ENCODE measurements at regions not wholly inside any gene's neighbourhood (a gene's known extent, or its start where the extent isn't known, plus 50 kb on each side); places are given as distances from the start of the nearest gene placed in this dataset.

- no peak overlapping the region for H3K27ac ChIP-seq (ENCODE audit: low read length)
- intact Hi-C loops (cut with DNase I): no loop called here
- H3K4me3 ChIP-seq (ENCODE audit: low read length): no peak overlapping the region
- H3K27me3 ChIP-seq (ENCODE audit: control insufficient read depth, insufficient read depth): no peaks in the 10 kb centered on the region
- no peaks in the 10 kb centered on the region for H3K9me3 ChIP-seq (ENCODE audit: control insufficient read depth, low read length)
- H3K4me1 ChIP-seq (ENCODE audit: control insufficient read depth, insufficient read depth, low read length): no peaks in the 10 kb centered on the region
- 92% methylated on average over 35 of the region's 35 CpGs for WGBS
- DNase-seq (peak; percentile 11 to 39 (median 36)), ATAC-seq (no peak)
Measured at GRCh38 chr11:81744336-81745116, 989.1 kb downstream of the FAM181B start.

GRCh38 chr11:81725701-81726100 lies 1008.0 kb downstream of the FAM181B start:
- WGBS: 75% methylated on average over 3 of the region's 3 CpGs
- intact Hi-C loops (cut with DNase I): no loop called here

GRCh38 chr11:81717695-81718094 lies 1016.0 kb downstream of the FAM181B start:
- Histone ChIP-seq H3K4me3 (ENCODE audit: low read length) (no peak overlapping the region), H3K27ac (ENCODE audit: low read length) (no peak overlapping the region), H3K27me3 (ENCODE audit: control insufficient read depth, insufficient read depth) (no peaks in the 10 kb centered on the region), H3K9me3 (ENCODE audit: control insufficient read depth, low read length) (no peaks in the 10 kb centered on the region), H3K4me1 (ENCODE audit: control insufficient read depth, insufficient read depth, low read length) (no peaks in the 10 kb centered on the region)
- intact Hi-C loops (cut with DNase I): no loop called here
- DNase-seq (no peak), ATAC-seq (no peak)
- WGBS: 78% methylated on average over 1 of the region's 1 CpG

More at GRCh38 chr11:81725701-81726100, 1008.0 kb downstream of the FAM181B start:
- H3K4me3 ChIP-seq (ENCODE audit: low read length): no peak overlapping the region
- no peak overlapping the region for H3K27ac ChIP-seq (ENCODE audit: low read length)
- H3K27me3 ChIP-seq (ENCODE audit: control insufficient read depth, insufficient read depth): no peaks in the 10 kb centered on the region
- ATAC-seq: no peak
- no peaks in the 10 kb centered on the region for H3K4me1 ChIP-seq (ENCODE audit: control insufficient read depth, insufficient read depth, low read length)
- no peak for DNase-seq
- no peaks in the 10 kb centered on the region for H3K9me3 ChIP-seq (ENCODE audit: control insufficient read depth, low read length)

GRCh38 chr11:81707881-81708280 lies 1025.8 kb downstream of the FAM181B start:
- 27% methylated on average over 1 of the region's 1 CpG for WGBS
- no peak for ATAC-seq
- Histone ChIP-seq H3K27ac (ENCODE audit: low read length) (no peak overlapping the region), H3K27me3 (ENCODE audit: control insufficient read depth, insufficient read depth) (no peaks in the 10 kb centered on the region), H3K4me3 (ENCODE audit: low read length) (no peak overlapping the region), H3K9me3 (ENCODE audit: control insufficient read depth, low read length) (no peaks in the 10 kb centered on the region), H3K4me1 (ENCODE audit: control insufficient read depth, insufficient read depth, low read length) (no peaks in the 10 kb centered on the region)
- intact Hi-C loops (cut with DNase I): no loop called here
- no peak for DNase-seq

GRCh38 chr11:81705283-81705682 lies 1028.4 kb downstream of the FAM181B start:
- H3K27me3 ChIP-seq (ENCODE audit: control insufficient read depth, insufficient read depth): no peaks in the 10 kb centered on the region
- no peaks in the 10 kb centered on the region for H3K9me3 ChIP-seq (ENCODE audit: control insufficient read depth, low read length)
- 33% methylated on average over 3 of the region's 3 CpGs for WGBS
- intact Hi-C loops (cut with DNase I): no loop called here
- no peak for DNase-seq
- H3K4me1 ChIP-seq (ENCODE audit: control insufficient read depth, insufficient read depth, low read length): no peaks in the 10 kb centered on the region
- H3K4me3 ChIP-seq (ENCODE audit: low read length): no peak overlapping the region
- H3K27ac ChIP-seq (ENCODE audit: low read length): no peak overlapping the region
- no peak for ATAC-seq

DNA sequence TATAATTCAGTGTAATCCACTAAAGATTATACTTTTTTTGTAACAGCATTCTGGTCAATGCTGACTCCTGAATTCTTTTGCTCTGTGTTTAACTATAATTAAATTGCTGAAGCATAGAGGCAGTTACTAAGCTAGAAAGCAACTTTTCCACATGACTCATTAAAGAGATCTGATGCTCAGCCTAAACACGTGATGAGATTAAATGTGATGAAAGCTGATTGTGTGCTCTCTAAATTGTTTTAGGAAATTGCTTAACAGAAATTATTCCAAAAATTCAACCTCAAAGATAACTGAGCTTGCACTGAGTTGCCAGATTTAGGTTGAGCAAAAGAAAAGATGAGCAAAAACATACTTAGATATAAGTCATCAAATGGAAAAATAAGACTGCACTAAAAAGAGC lies 1033.6 kb downstream of the FAM181B start:
- 44% methylated on average over 1 of the region's 1 CpG for WGBS
- intact Hi-C loops (cut with DNase I): no loop called here
- Histone ChIP-seq H3K27ac (ENCODE audit: low read length) (no peak overlapping the region), H3K4me1 (ENCODE audit: control insufficient read depth, insufficient read depth, low read length) (no peaks in the 10 kb centered on the region), H3K4me3 (ENCODE audit: low read length) (no peak overlapping the region), H3K9me3 (ENCODE audit: control insufficient read depth, low read length) (no peaks in the 10 kb centered on the region), H3K27me3 (ENCODE audit: control insufficient read depth, insufficient read depth) (no peaks in the 10 kb centered on the region)
- ATAC-seq: no peak
- no peak for DNase-seq

DNA sequence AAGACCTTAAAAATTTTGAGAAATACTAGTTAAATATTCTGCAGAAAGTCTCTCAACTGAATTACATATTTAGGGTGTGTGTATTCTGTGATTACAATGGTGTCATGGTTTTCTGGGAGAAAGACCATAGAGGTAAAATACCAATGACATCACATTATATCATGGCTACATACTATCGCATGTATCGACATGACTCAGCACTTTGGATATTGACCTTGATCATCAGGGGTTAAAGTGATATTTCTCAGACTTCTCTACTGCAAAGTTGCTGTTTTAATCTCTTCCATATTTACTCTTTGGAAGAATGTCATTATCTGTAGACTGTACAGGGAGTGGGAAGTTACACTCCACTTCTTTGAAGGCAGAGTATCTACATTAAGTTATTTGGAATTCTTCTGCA lies 1046.6 kb downstream of the FAM181B start:
- WGBS: 87% methylated on average over 2 of the region's 2 CpGs
- intact Hi-C loops (cut with DNase I): no loop called here
- ATAC-seq (no peak), DNase-seq (no peak)
- no peaks in the 10 kb centered on the region for H3K27me3 ChIP-seq (ENCODE audit: control insufficient read depth, insufficient read depth)
- no peak overlapping the region for H3K4me3 ChIP-seq (ENCODE audit: low read length)
- no peaks in the 10 kb centered on the region for H3K9me3 ChIP-seq (ENCODE audit: control insufficient read depth, low read length)
- H3K4me1 ChIP-seq (ENCODE audit: control insufficient read depth, insufficient read depth, low read length): no peaks in the 10 kb centered on the region
- no peak overlapping the region for H3K27ac ChIP-seq (ENCODE audit: low read length)

GRCh38 chr11:81674211-81674610 lies 1059.5 kb downstream of the FAM181B start:
- no peaks in the 10 kb centered on the region for H3K9me3 ChIP-seq (ENCODE audit: control insufficient read depth, low read length)
- DNase-seq: no peak
- intact Hi-C loops (cut with DNase I): no loop called here
- H3K27me3 ChIP-seq (ENCODE audit: control insufficient read depth, insufficient read depth): no peaks in the 10 kb centered on the region
- 71% methylated on average over 3 of the region's 3 CpGs for WGBS
- ATAC-seq: no peak
- no peak overlapping the region for H3K4me3 ChIP-seq (ENCODE audit: low read length)
- no peak overlapping the region for H3K27ac ChIP-seq (ENCODE audit: low read length)
- H3K4me1 ChIP-seq (ENCODE audit: control insufficient read depth, insufficient read depth, low read length): no peaks in the 10 kb centered on the region

GRCh38 chr11:81673001-81673400 lies 1060.7 kb downstream of the FAM181B start:
- no peaks in the 10 kb centered on the region for H3K9me3 ChIP-seq (ENCODE audit: control insufficient read depth, low read length)
- H3K27me3 ChIP-seq (ENCODE audit: control insufficient read depth, insufficient read depth): no peaks in the 10 kb centered on the region
- ATAC-seq: no peak
- no peak for DNase-seq
- intact Hi-C loops (cut with DNase I): no loop called here
- H3K4me1 ChIP-seq (ENCODE audit: control insufficient read depth, insufficient read depth, low read length): no peaks in the 10 kb centered on the region
- no peak overlapping the region for H3K4me3 ChIP-seq (ENCODE audit: low read length)
- H3K27ac ChIP-seq (ENCODE audit: low read length): no peak overlapping the region

DNA sequence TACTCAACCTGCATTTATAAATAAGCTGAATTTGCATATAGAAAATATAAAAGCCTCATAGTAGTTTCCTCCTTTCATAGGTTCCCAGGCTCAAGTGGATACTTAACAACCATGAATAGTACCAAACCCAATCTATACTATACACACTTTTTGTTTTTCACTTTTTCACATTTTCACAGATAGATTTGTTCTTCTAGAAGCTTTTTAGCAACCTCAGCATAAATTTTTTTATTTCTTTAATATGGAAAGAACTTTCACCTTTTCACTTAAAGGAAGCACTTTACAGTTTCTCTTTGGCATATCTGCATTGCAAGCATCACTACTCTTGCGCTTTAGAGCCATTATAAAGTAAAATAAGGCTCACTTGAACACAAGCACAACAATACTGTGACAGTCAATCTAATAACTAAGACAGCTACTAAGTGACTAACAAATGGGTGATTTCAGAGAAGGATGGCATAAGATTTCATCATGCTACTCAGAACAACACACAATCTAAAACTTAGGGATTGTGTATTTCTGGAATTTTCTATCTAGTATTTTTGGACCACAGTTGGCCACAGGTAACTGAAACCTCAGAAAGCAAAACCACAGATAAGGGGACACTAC lies 1063.6 kb downstream of the FAM181B start:
- DNase-seq: no peak
- H3K9me3 ChIP-seq (ENCODE audit: control insufficient read depth, low read length): no peaks in the 10 kb centered on the region
- intact Hi-C loops (cut with DNase I): no loop called here
- no peak overlapping the region for H3K4me3 ChIP-seq (ENCODE audit: low read length)
- no peak for ATAC-seq
- H3K27me3 ChIP-seq (ENCODE audit: control insufficient read depth, insufficient read depth): no peaks in the 10 kb centered on the region
- H3K27ac ChIP-seq (ENCODE audit: low read length): no peak overlapping the region
- H3K4me1 ChIP-seq (ENCODE audit: control insufficient read depth, insufficient read depth, low read length): no peaks in the 10 kb centered on the region
- 92% methylated on average over 1 of the region's 1 CpG for WGBS

DNA sequence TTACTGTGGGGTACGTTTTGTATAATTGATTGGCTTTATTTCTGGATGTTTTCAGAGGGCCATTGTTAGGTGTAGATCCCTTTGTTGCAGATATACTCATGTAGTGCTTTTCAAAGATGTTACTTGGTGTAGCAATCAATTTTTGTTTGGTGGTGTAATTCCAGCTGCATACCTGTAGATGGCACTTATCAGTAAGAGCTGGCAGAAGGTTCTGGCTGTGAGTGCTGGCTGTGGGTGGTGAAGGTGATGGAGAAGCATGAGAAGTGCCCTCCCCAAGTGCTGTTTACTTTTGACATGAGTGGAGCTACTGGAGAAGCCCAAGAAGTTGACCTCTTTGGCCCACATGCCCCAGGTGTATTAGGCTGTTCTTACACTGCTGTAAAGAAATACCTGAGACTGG lies 1074.9 kb downstream of the FAM181B start:
- DNase-seq: no peak

More for the DNA sequence above, 1074.9 kb downstream of the FAM181B start:
- no peaks in the 10 kb centered on the region for H3K27me3 ChIP-seq (ENCODE audit: control insufficient read depth, insufficient read depth)
- no peaks in the 10 kb centered on the region for H3K4me1 ChIP-seq (ENCODE audit: control insufficient read depth, insufficient read depth, low read length)
- no peak overlapping the region for H3K27ac ChIP-seq (ENCODE audit: low read length)
- WGBS: 47% methylated on average over 1 of the region's 1 CpG
- intact Hi-C loops (cut with DNase I): no loop called here
- no peaks in the 10 kb centered on the region for H3K9me3 ChIP-seq (ENCODE audit: control insufficient read depth, low read length)
- no peak for ATAC-seq
- no peak overlapping the region for H3K4me3 ChIP-seq (ENCODE audit: low read length)
